CD4-positive, alpha-beta T cell treated with Interleukin-15 for 1 hour (primary cell): ENCODE measurements at regions not wholly inside any gene's neighbourhood (a gene's known extent, or its start where the extent isn't known, plus 50 kb on each side); places are given as distances from the start of the nearest gene placed in this dataset.

Experiments used
- DNase-seq: peaks from one replicate; pipeline ENCODE4 v3.0.0-alpha.2; 2020

- no peak for DNase-seq
Observed at GRCh38 chr12:90020436-90020835, 311.8 kb upstream of the ATP2B1 start.

GRCh38 chr12:90020014-90020413 lies 311.4 kb upstream of the ATP2B1 start:
- DNase-seq = no peak

- no peak for DNase-seq
Observed at GRCh38 chr12:90017316-90017715, 308.7 kb upstream of the ATP2B1 start.

- no peak for DNase-seq
Observed at GRCh38 chr12:90015228-90015627, 306.6 kb upstream of the ATP2B1 start.

- DNase-seq = peak; percentile 23
Observed at GRCh38 chr12:90013409-90013808, 304.8 kb upstream of the ATP2B1 start.

GRCh38 chr12:90010089-90010488 lies 301.5 kb upstream of the ATP2B1 start:
- no peak for DNase-seq

- DNase-seq = no peak
Observed at GRCh38 chr12:90008277-90008676, 299.6 kb upstream of the ATP2B1 start.

GRCh38 chr12:90004319-90005074 lies 295.9 kb upstream of the ATP2B1 start:
- no peak for DNase-seq

GRCh38 chr12:90003688-90004087 lies 295.1 kb upstream of the ATP2B1 start:
- DNase-seq = no peak

GRCh38 chr12:90000721-90001120 lies 292.1 kb upstream of the ATP2B1 start:
- DNase-seq = no peak

- DNase-seq = no peak
Observed at GRCh38 chr12:89999699-90000505, 291.3 kb upstream of the ATP2B1 start.

- DNase-seq = no peak
Observed at GRCh38 chr12:89995870-89996269, 287.2 kb upstream of the ATP2B1 start.

- DNase-seq = no peak
Observed at GRCh38 chr12:89994911-89995310, 286.3 kb upstream of the ATP2B1 start.

- DNase-seq = no peak
Observed at GRCh38 chr12:89993632-89994031, 285.0 kb upstream of the ATP2B1 start.

- DNase-seq = no peak
Observed at GRCh38 chr12:89992668-89993451, 284.2 kb upstream of the ATP2B1 start.

- DNase-seq = no peak
Observed at GRCh38 chr12:89991807-89992590, 283.4 kb upstream of the ATP2B1 start.

GRCh38 chr12:89988188-89988915 lies 279.7 kb upstream of the ATP2B1 start:
- no peak for DNase-seq

- no peak for DNase-seq
Observed at GRCh38 chr12:89985935-89986334, 277.3 kb upstream of the ATP2B1 start.

GRCh38 chr12:89984846-89985245 lies 276.2 kb upstream of the ATP2B1 start:
- no peak for DNase-seq

GRCh38 chr12:89983622-89984021 lies 275.0 kb upstream of the ATP2B1 start:
- no peak for DNase-seq

GRCh38 chr12:89980236-89980635 lies 271.6 kb upstream of the ATP2B1 start:
- DNase-seq = no peak
